Cardiac muscle cell (in vitro differentiated cells and primary cell): ENCODE measurements at regions not wholly inside any gene's neighbourhood (a gene's known extent, or its start where the extent isn't known, plus 50 kb on each side); places are given as distances from the start of the nearest gene placed in this dataset.

Experiments used
- DNase-seq, 2 donors: peaks; one replicate each; pipeline versions ENCODE4 v3.0.0 to v3.0.0-alpha.2; 2010 to 2017; ENCODE audit warnings: low read depth in 1 of 2, low spot score in 1 of 2
- H3K27ac ChIP-seq: fragments of 200-600 bp; sonication (generic); 2 replicates; pipeline ENCODE4 v1.5.1; 2016
- H3K27me3 ChIP-seq: fragments of 200-600 bp; sonication (generic); 2 replicates; pipeline ENCODE4 v1.6.0; 2016; ENCODE audit warnings: control low read depth
- H3K36me3 ChIP-seq: fragments of 200-600 bp; sonication (generic); 2 replicates; pipeline ENCODE4 v1.5.1; 2016; ENCODE audit warnings: control low read depth
- H3K4me1 ChIP-seq: fragments of 200-600 bp; sonication (generic); 2 replicates; pipeline ENCODE4 v1.8.1; 2017; ENCODE audit warnings: low read depth, mild to moderate bottlenecking, mixed run types
- H3K4me3 ChIP-seq: fragments of 200-600 bp; sonication (generic); 2 replicates; pipeline ENCODE4 v1.5.1; 2016; ENCODE audit warnings: mild to moderate bottlenecking
- H3K9me3 ChIP-seq: fragments of 200-600 bp; sonication (generic); 2 replicates; pipeline ENCODE4 v1.5.1; 2017; ENCODE audit warnings: low read depth, mild to moderate bottlenecking, control low read depth
- TF ChIP-seq, protein P1 (sequence below): IDR thresholded peaks from 2 replicates; pipeline ENCODE4 v1.5.1; 2012; ENCODE audit warnings: low read depth, mild to moderate bottlenecking, low read length

DNA sequence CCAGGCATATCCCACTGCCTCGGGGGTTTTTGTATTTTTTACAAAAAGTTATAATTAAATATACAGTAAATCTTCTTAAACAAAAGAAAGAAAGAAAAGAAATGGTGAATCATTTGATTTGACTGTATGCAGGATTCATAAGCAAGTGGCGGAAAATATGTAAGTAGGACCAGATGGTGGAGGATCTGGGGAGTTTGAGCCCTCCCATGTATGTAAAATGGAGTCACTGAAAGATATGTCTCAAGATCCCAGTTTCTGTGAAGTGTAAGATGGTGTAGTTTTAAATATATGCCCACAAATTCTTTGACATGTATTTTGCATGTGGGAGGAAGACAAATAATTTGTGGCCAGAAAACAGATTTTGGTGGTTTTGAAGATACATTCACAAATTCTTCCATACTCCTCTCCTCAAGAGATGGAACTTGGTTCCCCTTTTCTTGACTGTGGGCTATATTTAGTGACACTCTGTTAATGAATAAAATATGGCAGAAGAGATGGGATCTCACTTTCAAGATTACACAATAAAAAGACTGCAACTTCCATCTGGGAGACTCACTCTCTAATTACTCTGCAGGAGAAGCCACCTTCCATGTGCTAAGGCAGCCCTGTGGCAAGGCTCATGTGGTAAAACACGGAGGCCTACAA is 133.6 kb upstream of the S100G start:
- TF ChIP-seq, protein P1, sequence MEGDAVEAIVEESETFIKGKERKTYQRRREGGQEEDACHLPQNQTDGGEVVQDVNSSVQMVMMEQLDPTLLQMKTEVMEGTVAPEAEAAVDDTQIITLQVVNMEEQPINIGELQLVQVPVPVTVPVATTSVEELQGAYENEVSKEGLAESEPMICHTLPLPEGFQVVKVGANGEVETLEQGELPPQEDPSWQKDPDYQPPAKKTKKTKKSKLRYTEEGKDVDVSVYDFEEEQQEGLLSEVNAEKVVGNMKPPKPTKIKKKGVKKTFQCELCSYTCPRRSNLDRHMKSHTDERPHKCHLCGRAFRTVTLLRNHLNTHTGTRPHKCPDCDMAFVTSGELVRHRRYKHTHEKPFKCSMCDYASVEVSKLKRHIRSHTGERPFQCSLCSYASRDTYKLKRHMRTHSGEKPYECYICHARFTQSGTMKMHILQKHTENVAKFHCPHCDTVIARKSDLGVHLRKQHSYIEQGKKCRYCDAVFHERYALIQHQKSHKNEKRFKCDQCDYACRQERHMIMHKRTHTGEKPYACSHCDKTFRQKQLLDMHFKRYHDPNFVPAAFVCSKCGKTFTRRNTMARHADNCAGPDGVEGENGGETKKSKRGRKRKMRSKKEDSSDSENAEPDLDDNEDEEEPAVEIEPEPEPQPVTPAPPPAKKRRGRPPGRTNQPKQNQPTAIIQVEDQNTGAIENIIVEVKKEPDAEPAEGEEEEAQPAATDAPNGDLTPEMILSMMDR, result no peak
- Histone ChIP-seq H3K36me3 (no peaks in the 10 kb centered on the region), H3K4me1 (no peaks in the 10 kb centered on the region), H3K27ac (no peak overlapping the region), H3K27me3 (no peaks in the 10 kb centered on the region), H3K9me3 (no peaks in the 10 kb centered on the region), H3K4me3 (no peak overlapping the region)
- no peak for DNase-seq

DNA sequence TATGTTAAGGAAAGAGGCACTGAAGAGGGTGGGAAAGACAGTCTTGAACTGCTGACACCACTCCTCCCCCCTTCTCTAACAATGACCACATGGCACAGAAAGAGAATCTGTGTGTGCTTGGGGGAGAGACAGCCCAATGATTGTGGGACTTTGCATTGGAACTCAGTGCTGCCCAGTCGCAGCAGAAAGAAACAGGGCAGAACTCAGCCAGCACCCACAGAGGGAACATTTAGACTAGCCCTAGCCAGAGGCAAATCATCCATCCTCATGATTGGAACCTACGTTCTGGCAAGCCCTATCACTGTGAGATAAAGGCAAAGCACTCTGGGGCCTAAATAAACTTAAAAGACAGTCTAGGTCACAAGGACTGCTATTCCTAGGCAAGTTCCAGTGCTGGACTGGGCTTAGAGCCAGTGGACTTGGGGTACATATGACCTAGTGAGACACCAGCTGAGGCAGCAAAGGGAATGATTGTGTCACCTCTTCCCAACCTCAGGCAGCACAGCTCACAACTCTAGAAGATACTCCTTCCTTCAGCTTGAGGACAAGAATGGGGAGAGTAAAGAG is 132.8 kb upstream of the S100G start:
- no peaks in the 10 kb centered on the region for H3K9me3 ChIP-seq
- no peaks in the 10 kb centered on the region for H3K4me1 ChIP-seq
- DNase-seq, result no peak
- TF ChIP-seq, protein P1, result no peak
- H3K4me3 ChIP-seq, result no peak overlapping the region
- no peaks in the 10 kb centered on the region for H3K36me3 ChIP-seq
- no peak overlapping the region for H3K27ac ChIP-seq
- no peaks in the 10 kb centered on the region for H3K27me3 ChIP-seq

DNA sequence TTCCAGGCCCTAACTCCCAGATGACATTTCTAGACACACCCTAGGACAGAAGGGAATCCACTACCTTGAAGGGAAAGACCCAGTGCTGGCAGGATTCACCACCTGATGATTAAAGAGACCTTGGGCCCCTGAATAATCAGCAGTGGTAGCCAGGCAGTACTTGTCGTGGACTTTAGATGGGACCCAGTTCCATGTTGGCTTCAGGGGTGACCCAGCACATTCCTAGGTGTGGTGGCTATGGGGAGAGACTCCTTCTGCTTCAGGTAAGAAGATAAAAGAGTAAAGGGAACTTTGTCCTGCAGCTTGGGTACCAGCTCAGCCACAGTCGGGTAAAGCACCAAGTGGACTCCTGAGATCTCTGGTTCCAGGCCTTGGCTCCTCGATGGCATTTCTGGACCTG is 131.8 kb upstream of the S100G start:
- Histone ChIP-seq H3K9me3 (no peaks in the 10 kb centered on the region), H3K27me3 (no peaks in the 10 kb centered on the region), H3K36me3 (no peaks in the 10 kb centered on the region), H3K4me3 (no peak overlapping the region), H3K4me1 (no peaks in the 10 kb centered on the region), H3K27ac (no peak overlapping the region)
- TF ChIP-seq, protein P1, result no peak
- DNase-seq, result no peak

DNA sequence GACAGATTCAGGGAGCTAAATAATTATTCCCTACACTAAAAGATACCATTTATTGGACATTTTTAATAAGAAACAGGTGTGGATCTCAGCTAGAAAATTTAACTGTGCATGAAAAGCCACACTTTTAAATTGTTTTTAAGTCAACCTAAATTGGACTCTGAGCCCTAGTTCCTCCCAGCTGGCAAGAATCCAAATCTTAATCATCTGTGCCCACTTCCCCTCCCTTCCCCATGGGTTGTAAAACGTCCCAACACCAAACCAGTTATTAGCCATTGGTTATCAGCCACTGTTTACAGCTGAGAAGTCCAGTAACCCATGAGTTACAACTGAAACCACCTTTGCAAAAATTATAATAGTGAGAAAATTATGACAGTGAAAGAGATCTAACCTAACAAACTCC is 125.6 kb upstream of the S100G start:
- Histone ChIP-seq H3K4me1 (no peaks in the 10 kb centered on the region), H3K4me3 (no peak overlapping the region), H3K9me3 (no peaks in the 10 kb centered on the region), H3K27ac (no peak overlapping the region), H3K27me3 (no peaks in the 10 kb centered on the region), H3K36me3 (no peaks in the 10 kb centered on the region)
- TF ChIP-seq, protein P1, result no peak
- no peak for DNase-seq

DNA sequence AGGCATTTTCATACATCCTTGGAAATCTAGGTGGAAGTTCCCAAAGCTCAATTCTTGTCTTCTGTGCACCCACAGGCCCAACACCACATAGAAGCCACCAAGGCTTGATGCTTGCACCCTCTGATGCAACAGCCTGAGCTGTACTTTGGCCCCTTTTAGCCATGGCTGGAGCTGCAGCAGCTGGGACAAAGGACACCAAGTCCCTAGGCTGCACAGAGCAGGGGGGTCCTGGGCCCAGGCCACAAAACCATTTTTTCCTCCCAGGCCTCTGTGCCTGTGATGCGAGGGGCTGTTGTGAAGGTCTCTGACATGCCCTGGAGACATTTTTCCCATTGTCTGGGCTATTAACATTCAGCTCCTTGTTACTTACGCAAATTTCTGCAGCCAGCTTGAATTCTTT is 124.0 kb upstream of the S100G start:
- TF ChIP-seq, protein P1, result no peak
- H3K4me1 ChIP-seq, result no peaks in the 10 kb centered on the region
- H3K27me3 ChIP-seq, result no peaks in the 10 kb centered on the region

More for the DNA sequence above, 124.0 kb upstream of the S100G start:
- Histone ChIP-seq H3K4me3 (no peak overlapping the region), H3K36me3 (no peaks in the 10 kb centered on the region), H3K27ac (no peak overlapping the region), H3K9me3 (no peaks in the 10 kb centered on the region)
- DNase-seq, result no peak
